ENCODE measurements at regions not wholly inside any gene's neighbourhood (a gene's known extent, or its start where the extent isn't known, plus 50 kb on each side); places are given as distances from the start of the nearest gene placed in this dataset.

DNA sequence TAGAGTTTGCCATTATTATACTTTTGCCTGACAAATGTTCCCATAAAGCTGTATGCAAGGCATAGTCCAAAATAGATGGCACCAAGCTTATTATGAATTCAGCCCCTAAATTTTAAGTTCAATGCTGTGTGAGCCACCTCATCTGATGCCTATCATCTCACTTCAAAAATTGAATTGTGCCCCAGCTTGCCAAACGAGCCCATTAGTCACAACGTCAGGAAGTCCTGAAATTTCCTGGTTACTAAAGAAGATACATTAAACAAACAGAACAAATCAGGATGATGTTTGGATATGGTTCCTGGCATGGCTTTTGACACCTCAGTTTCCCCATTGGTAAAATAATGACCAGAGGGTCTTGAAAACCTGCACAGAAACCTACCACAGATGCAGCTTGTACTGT lies 147.5 kb upstream of the SOX21 start:
- Histone ChIP-seq H3K9ac (ENCODE audit: insufficient read depth in 1 of 2, low read depth in 2 of 2, low read length in 2 of 2) (no peak overlapping the region), H4K20me1 (replicated peaks; ENCODE audit: control insufficient read depth, insufficient read depth, low read length) (no peaks in the 10 kb centered on the region), H3K79me2 (ENCODE audit: control insufficient read depth, insufficient read depth, low read length) (no peaks in the 10 kb centered on the region), H3K27ac (ENCODE audit: extremely low read depth, low read depth, low read length) (no peak overlapping the region), H3K9me3 (replicated peaks; ENCODE audit: control insufficient read depth, insufficient read depth, low read depth, low read length) (no peaks in the 10 kb centered on the region), H3K27me3 (ENCODE audit: control insufficient read depth in 2 of 2, insufficient read depth in 2 of 2, low read length in 2 of 2) (peaks cover 10 to 21% of the 10 kb centered on the region in 2 experiments; a peak in 4 of 5 replicates), H3K4me2 (ENCODE audit: insufficient read depth, low read length) (no peak overlapping the region), H3K4me1 (replicated peaks in 1 of 2; ENCODE audit: control insufficient read depth in 2 of 2, insufficient read depth in 2 of 2, low read length in 2 of 2) (no peaks in the 10 kb centered on the region; a peak in 1 of 5 replicates), H3K9me1 (ENCODE audit: control insufficient read depth, insufficient read depth, low read length) (no peaks in the 10 kb centered on the region), H3K36me3 (ENCODE audit: control insufficient read depth, insufficient read depth, low read length) (no peaks in the 10 kb centered on the region), H3K4me3 (no peak overlapping the region), H2AFZ (ENCODE audit: low read depth, low read length) (no peak overlapping the region)
- in situ Hi-C loops (cut with MboI), result no loop called here
- intact Hi-C loops (cut with micrococcal nuclease), result no loop called here
- CTCF ChIA-PET (ENCODE audit: low intra/inter-chr PET ratio), result no interaction called here
- POLR2A ChIA-PET, result no interaction called here
- BruUV-seq (replicated peaks), result no TSS peak
- DNase-seq (ENCODE audit: extremely low read depth in 1 of 4, low spot score in 3 of 4) (no peak), ATAC-seq (no peak), FAIRE-seq (no peak)
- TF ChIP-seq MTF1 (CRISPR knock-in tag; IDR thresholded peaks at IDR 0.05; ENCODE audit: borderline replicate concordance), result no peak
- no peak for TF ChIP-seq HIVEP1 (CRISPR knock-in tag; IDR thresholded peaks at IDR 0.05)
- no peak for TF ChIP-seq SP1 (CRISPR knock-in tag; IDR thresholded peaks at IDR 0.05)
- TF ChIP-seq ZNF75A (CRISPR knock-in tag; IDR thresholded peaks at IDR 0.05), result no peak
- TF ChIP-seq ZNF639 (CRISPR knock-in tag; conservative IDR thresholded peaks at IDR 0.05 in 1 of 2, IDR thresholded peaks at IDR 0.05 in 1 of 2), result no peak
- no peak for TF ChIP-seq ZNF174 (CRISPR knock-in tag; IDR thresholded peaks at IDR 0.05)
- no peak for TF ChIP-seq FOXA1 (IDR thresholded peaks at IDR 0.05; ENCODE audit: borderline replicate concordance)
- TF ChIP-seq NBN (IDR thresholded peaks at IDR 0.05; ENCODE audit: low read depth), result no peak
- TF ChIP-seq, protein P1, sequence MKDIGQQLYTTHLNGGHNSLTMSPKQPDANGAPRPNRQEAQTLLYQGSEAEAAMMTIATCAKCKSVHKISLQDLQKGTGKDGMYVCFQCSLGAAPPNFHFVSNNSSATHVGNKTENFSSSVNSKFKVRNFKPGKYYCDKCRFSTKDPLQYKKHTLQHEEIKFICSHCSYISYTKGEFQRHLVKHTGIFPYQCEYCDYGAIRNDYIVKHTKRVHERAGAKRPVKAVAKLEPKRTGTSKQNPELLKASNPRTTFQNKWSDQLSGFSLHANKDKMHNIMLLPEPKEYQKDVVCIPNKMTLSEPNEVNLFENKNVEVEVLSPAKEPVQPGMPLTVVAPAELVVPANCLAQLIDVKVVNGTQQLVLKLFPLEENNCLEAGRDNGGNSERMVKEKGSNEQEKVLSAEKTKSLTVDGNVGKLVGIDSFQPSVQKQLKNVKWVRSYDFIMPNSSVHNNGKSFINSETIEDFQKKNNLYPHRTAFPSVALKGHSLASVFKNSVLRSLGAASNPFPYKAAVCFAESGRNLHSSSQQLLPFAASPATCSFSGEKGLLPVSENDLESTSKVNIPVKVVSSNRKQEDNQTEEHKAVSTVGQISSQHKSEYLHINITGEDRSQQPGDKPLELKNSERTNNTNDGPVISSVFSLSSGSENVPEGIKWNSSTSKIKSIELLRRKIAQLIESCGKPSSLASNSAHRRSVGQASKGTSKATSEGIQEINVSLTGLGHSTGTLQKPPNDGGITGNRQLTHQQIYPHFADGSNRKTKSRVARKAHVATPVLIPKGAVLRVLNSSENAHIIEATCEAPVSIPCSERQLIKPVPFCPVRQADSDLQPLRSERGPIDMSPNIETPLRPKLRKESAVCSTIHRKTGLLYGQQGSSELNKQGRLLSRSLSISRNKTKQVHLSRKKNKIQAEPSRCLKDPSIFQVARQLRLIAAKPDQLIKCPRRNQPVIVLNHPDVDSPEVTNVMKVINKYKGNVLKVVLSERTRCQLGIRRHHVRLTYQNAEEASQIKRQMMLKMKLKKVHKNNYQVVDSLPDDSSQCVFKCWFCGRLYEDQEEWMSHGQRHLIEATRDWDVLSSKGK (CRISPR knock-in tag; IDR thresholded peaks at IDR 0.05), result no peak
- TF ChIP-seq KDM2B (CRISPR knock-in tag; IDR thresholded peaks at IDR 0.05), result no peak
- no peak for TF ChIP-seq PPARD (CRISPR knock-in tag; IDR thresholded peaks at IDR 0.05)
- no peak for TF ChIP-seq ZNF696 (CRISPR knock-in tag; conservative IDR thresholded peaks at IDR 0.05)
- TF ChIP-seq RCOR1 (IDR thresholded peaks at IDR 0.05; ENCODE audit: borderline replicate concordance in 1 of 2, low read depth in 2 of 2, low read length in 2 of 2), result no peak
- no peak for TF ChIP-seq XRCC3 (IDR thresholded peaks at IDR 0.05)
- no peak for TF ChIP-seq RBM14 (IDR thresholded peaks at IDR 0.05; ENCODE audit: borderline replicate concordance, insufficient read depth, low read depth, low read length)
- WGBS (ENCODE audit: insufficient coverage, low coverage, missing lambda C conversion rate), result 10% methylated on average over 2 of the region's 2 CpGs

All from K562 (cell line).